Osteoblast (primary cell): ENCODE measurements at regions not wholly inside any gene's neighbourhood (a gene's known extent, or its start where the extent isn't known, plus 50 kb on each side); places are given as distances from the start of the nearest gene placed in this dataset.
"Not testable (repeated sequence)": the region's sequence is repeated elsewhere in the genome, so short reads cannot be mapped to it uniquely, and the experiment has no call there.

Experiments used
- DNase-seq: peaks from one replicate; pipeline ENCODE4 v3.0.0; 2011; ENCODE audit warnings: low spot score, mixed read lengths; ENCODE audit not compliant: insufficient read length; ENCODE audit errors: missing footprints
- H2AFZ ChIP-seq: 2 replicates; pipeline ENCODE4 v1.6.0; 2011; ENCODE audit warnings: mild to moderate bottlenecking, low read length
- H3K27ac ChIP-seq: 2 replicates; pipeline ENCODE4 v1.5.1; 2011; ENCODE audit warnings: mild to moderate bottlenecking, low read depth, low read length, moderate library complexity
- H3K27me3 ChIP-seq: 2 replicates; pipeline ENCODE4 v1.6.0; 2012; ENCODE audit warnings: mild to moderate bottlenecking, control low read depth, inconsistent platforms, low read length, moderate library complexity; ENCODE audit not compliant: insufficient read depth
- H3K36me3 ChIP-seq: 2 replicates; pipeline ENCODE4 v1.5.1; 2011; ENCODE audit warnings: mild to moderate bottlenecking, low read length, control low read depth, moderate library complexity; ENCODE audit not compliant: insufficient read depth
- H3K4me1 ChIP-seq: 2 replicates; pipeline ENCODE4 v1.5.1; 2011; ENCODE audit warnings: mild to moderate bottlenecking, low read length, control low read depth, moderate library complexity; ENCODE audit not compliant: insufficient read depth
- H3K4me2 ChIP-seq: 2 replicates; pipeline ENCODE4 v1.6.0; 2011; ENCODE audit warnings: mild to moderate bottlenecking, low read length; ENCODE audit not compliant: insufficient read depth
- H3K4me3 ChIP-seq: fragments of 200-600 bp; sonication (generic); 3 replicates; pipeline ENCODE4 v1.5.1; 2012; ENCODE audit warnings: mild to moderate bottlenecking, low read length, inconsistent platforms; ENCODE audit not compliant: insufficient read depth
- H3K79me2 ChIP-seq: 2 replicates; pipeline ENCODE4 v1.6.0; 2012; ENCODE audit warnings: mild to moderate bottlenecking, low read length, control low read depth, inconsistent platforms; ENCODE audit not compliant: insufficient read depth
- H3K9me3 ChIP-seq: 2 replicates; pipeline ENCODE4 v1.5.1; 2011; ENCODE audit warnings: low read depth, low read length, control low read depth
- H4K20me1 ChIP-seq: 2 replicates; pipeline ENCODE4 v1.6.0; 2012; ENCODE audit warnings: mild to moderate bottlenecking, low read length, control low read depth; ENCODE audit not compliant: insufficient read depth
- CTCF ChIP-seq: IDR thresholded peaks from 2 replicates; pipeline ENCODE4 v1.5.1; 2011; ENCODE audit warnings: mild to moderate bottlenecking, low read depth, low read length, moderate library complexity; ENCODE audit errors: extremely low read depth

GRCh38 chr1:102693345-102693744 is 415.0 kb downstream of the COL11A1 start:
- Histone ChIP-seq H3K79me2 (no peaks in the 10 kb centered on the region), H3K27me3 (no peaks in the 10 kb centered on the region), H4K20me1 (no peaks in the 10 kb centered on the region), H3K9me3 (no peaks in the 10 kb centered on the region), H3K4me1 (no peaks in the 10 kb centered on the region), H3K27ac (no peak overlapping the region), H3K4me2 (no peak overlapping the region), H3K36me3 (no peaks in the 10 kb centered on the region), H2AFZ (no peak overlapping the region), H3K4me3 (no peak overlapping the region)
- no peak for TF ChIP-seq CTCF
- no peak for DNase-seq

GRCh38 chr1:102691592-102692090 is 416.7 kb downstream of the COL11A1 start:
- no peak overlapping the region for H3K4me2 ChIP-seq
- H3K79me2 ChIP-seq = no peaks in the 10 kb centered on the region

GRCh38 chr1:102687383-102687782 is 420.9 kb downstream of the COL11A1 start:
- H3K36me3 ChIP-seq = no peaks in the 10 kb centered on the region
- no peaks in the 10 kb centered on the region for H3K9me3 ChIP-seq
- no peaks in the 10 kb centered on the region for H3K27me3 ChIP-seq
- H4K20me1 ChIP-seq = no peaks in the 10 kb centered on the region
- DNase-seq = no peak
- H3K4me3 ChIP-seq = no peak overlapping the region
- no peaks in the 10 kb centered on the region for H3K79me2 ChIP-seq
- no peak overlapping the region for H2AFZ ChIP-seq
- no peak for TF ChIP-seq CTCF
- H3K4me1 ChIP-seq = no peaks in the 10 kb centered on the region
- no peak overlapping the region for H3K4me2 ChIP-seq
- H3K27ac ChIP-seq = no peak overlapping the region

More at GRCh38 chr1:102691592-102692090, 416.7 kb downstream of the COL11A1 start:
- no peaks in the 10 kb centered on the region for H3K9me3 ChIP-seq
- TF ChIP-seq CTCF = no peak
- no peak overlapping the region for H2AFZ ChIP-seq
- H3K36me3 ChIP-seq = no peaks in the 10 kb centered on the region
- no peak for DNase-seq
- H4K20me1 ChIP-seq = no peaks in the 10 kb centered on the region
- H3K27ac ChIP-seq = no peak overlapping the region
- H3K4me3 ChIP-seq = no peak overlapping the region
- no peaks in the 10 kb centered on the region for H3K4me1 ChIP-seq
- H3K27me3 ChIP-seq = no peaks in the 10 kb centered on the region

- no peak for TF ChIP-seq CTCF
- Histone ChIP-seq H3K4me3 (no peak overlapping the region), H3K4me2 (no peak overlapping the region), H3K9me3 (no peaks in the 10 kb centered on the region), H3K36me3 (no peaks in the 10 kb centered on the region), H3K4me1 (no peaks in the 10 kb centered on the region), H4K20me1 (no peaks in the 10 kb centered on the region), H2AFZ (no peak overlapping the region), H3K27me3 (no peaks in the 10 kb centered on the region), H3K27ac (no peak overlapping the region), H3K79me2 (no peaks in the 10 kb centered on the region)
- DNase-seq = no peak
These were observed 446.8 kb downstream of the COL11A1 start for GRCh38 chr1:102661481-102661880.

GRCh38 chr1:102659876-102660483 is 448.3 kb downstream of the COL11A1 start:
- not testable (repeated sequence) for H3K79me2 ChIP-seq, H3K4me3 ChIP-seq

More at GRCh38 chr1:102659876-102660483, 448.3 kb downstream of the COL11A1 start:
- not testable (repeated sequence) for H2AFZ ChIP-seq, H4K20me1 ChIP-seq, H3K9me3 ChIP-seq, H3K27ac ChIP-seq, H3K4me1 ChIP-seq, DNase-seq, H3K27me3 ChIP-seq, H3K36me3 ChIP-seq, H3K4me2 ChIP-seq
